Left lung (tissue), 4 donors: ENCODE measurements at regions not wholly inside any gene's neighbourhood (a gene's known extent, or its start where the extent isn't known, plus 50 kb on each side); places are given as distances from the start of the nearest gene placed in this dataset.
"Not testable (repeated sequence)": the region's sequence is repeated elsewhere in the genome, so short reads cannot be mapped to it uniquely, and the experiment has no call there.

ENCODE experiments used
- ATAC-seq: fragments of 200-7000 bp; cut with Tn5 transposase; one replicate; pipeline ENCODE4 v1.9.1; 2020; ENCODE audit warnings: moderate library complexity
- DNase-seq, 4 donors: peaks; one replicate each; pipeline ENCODE4 v3.0.0-alpha.2; 2013 to 2020
- H3K27ac ChIP-seq, 2 donors: fragments of 200-600 bp; sonication (generic) in 1 of 2; one replicate each; pipeline versions ENCODE4 v1.5.0 to v1.8.0; 2020 to 2021
- H3K27me3 ChIP-seq, 2 donors: fragments of 200-600 bp; sonication (generic) in 1 of 2; one replicate each; pipeline versions ENCODE4 v1.5.0 to v1.8.0; 2020 to 2021
- H3K36me3 ChIP-seq, 2 donors: fragments of 200-600 bp; sonication (generic) in 1 of 2; one replicate each; pipeline versions ENCODE4 v1.5.0 to v1.8.0; 2020 to 2021
- H3K4me1 ChIP-seq, 2 donors: fragments of 200-600 bp; one replicate each; pipeline ENCODE4 v1.8.0; 2021
- H3K4me3 ChIP-seq, 2 donors: fragments of 200-600 bp; sonication (generic) in 1 of 2; one replicate each; pipeline versions ENCODE4 v1.5.0 to v1.8.0; 2020 to 2021; ENCODE audit warnings: mild to moderate bottlenecking in 1 of 2
- H3K9me3 ChIP-seq, 2 donors: fragments of 200-600 bp; sonication (generic) in 1 of 2; one replicate each; pipeline versions ENCODE4 v1.5.0 to v1.8.0; 2020 to 2021
- intact Hi-C, 2 donors: fragments of 100-400 bp; cut with DNase I; formaldehyde crosslinking; loops; one replicate each; pipeline versions ENCODE4 v1.11.2 to v1.14.2; 2022
- TF ChIP-seq, protein P1 (sequence below), 2 donors: fragments of 200-600 bp; sonication (generic) in 1 of 2; IDR thresholded peaks; one replicate each; pipeline versions ENCODE4 v1.5.0 to v1.8.0; 2021; ENCODE audit warnings: antibody characterized with exemption in 2 of 2
- donor health status: DM: no; HTN: yes; CAD: no.
- donor health status: DM: no; HTN: no; CAD: no.

DNA sequence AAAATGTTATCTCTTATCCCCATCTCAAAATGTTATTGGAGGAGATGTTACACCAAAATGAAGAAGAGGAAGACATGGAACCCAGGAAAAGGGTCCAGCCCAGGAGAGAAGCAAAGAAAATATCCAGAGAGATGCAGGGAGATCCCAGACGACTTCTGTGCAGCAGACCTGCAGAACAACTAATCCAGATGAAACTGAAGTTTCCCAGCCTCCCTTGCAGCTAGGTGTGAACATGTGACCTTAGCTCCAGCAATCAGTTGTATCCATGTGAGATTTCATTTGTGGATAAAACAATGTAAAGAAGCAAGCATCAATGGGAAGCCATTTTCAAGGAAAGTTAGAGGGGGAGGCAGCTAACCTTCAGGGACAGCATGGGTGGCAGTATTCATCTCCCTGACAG is 55.8 kb upstream of the NANOS1 start:
- Histone ChIP-seq H3K4me1 (no peaks in the 10 kb centered on the region), H3K36me3 (no peaks in the 10 kb centered on the region), H3K27me3 (no peaks in the 10 kb centered on the region), H3K9me3 (peaks cover 0 to 12% of the 10 kb centered on the region in 2 donors), H3K27ac (no peak overlapping the region), H3K4me3 (no peak overlapping the region)
- DNase-seq: no peak
- ATAC-seq: no peak
- TF ChIP-seq, protein P1, sequence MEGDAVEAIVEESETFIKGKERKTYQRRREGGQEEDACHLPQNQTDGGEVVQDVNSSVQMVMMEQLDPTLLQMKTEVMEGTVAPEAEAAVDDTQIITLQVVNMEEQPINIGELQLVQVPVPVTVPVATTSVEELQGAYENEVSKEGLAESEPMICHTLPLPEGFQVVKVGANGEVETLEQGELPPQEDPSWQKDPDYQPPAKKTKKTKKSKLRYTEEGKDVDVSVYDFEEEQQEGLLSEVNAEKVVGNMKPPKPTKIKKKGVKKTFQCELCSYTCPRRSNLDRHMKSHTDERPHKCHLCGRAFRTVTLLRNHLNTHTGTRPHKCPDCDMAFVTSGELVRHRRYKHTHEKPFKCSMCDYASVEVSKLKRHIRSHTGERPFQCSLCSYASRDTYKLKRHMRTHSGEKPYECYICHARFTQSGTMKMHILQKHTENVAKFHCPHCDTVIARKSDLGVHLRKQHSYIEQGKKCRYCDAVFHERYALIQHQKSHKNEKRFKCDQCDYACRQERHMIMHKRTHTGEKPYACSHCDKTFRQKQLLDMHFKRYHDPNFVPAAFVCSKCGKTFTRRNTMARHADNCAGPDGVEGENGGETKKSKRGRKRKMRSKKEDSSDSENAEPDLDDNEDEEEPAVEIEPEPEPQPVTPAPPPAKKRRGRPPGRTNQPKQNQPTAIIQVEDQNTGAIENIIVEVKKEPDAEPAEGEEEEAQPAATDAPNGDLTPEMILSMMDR (IDR thresholded peaks at IDR 0.05): no peak
- intact Hi-C loops: no loop called here

DNA sequence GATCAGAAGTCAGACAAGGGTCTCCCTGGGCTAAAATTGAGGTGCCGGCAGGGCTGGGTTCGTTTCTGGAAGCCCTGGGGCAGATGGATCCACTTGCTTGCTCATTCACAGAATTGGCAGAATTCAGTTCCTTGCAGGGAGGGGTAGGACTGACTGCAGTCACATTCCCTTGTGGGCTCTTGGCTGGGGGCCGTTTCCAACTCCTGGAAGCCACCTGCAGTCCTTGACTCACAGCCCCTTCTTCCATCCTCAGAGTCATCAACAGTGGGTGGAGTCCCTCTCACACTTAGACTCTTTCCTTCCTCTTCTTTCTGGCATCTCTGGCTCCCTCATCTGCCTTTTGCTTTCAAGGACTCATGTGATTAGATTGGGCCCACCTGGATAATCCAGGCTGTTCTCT is 54.6 kb upstream of the NANOS1 start:
- H3K4me1 ChIP-seq: no peaks in the 10 kb centered on the region
- TF ChIP-seq, protein P1 (IDR thresholded peaks at IDR 0.05): no peak
- no peak overlapping the region for H3K4me3 ChIP-seq
- no peaks in the 10 kb centered on the region for H3K27me3 ChIP-seq
- no peak for DNase-seq
- peaks cover 0 to 12% of the 10 kb centered on the region in 2 donors for H3K9me3 ChIP-seq
- H3K27ac ChIP-seq: no peak overlapping the region
- no peaks in the 10 kb centered on the region for H3K36me3 ChIP-seq
- no peak for ATAC-seq
- intact Hi-C loops: no loop called here

DNA sequence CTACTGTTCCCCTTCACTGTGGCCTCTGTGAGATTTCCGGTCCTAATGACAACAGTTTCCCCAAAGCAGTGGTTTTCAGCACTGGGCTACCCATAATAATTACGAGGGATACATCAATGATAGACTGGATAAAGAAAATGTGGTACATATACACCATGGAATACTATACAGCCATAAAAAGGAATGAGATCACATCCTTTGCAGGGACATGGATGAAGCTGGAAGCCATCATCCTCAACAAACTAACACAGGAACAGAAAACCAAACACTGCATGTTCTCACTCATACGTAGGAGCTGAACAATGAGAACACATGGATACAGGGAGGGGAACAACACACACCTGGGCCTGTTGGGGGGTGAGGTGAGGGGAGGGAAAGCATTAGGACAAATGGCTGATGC is 53.3 kb upstream of the NANOS1 start:
- intact Hi-C loops, DNase-seq, ATAC-seq, H3K4me1 ChIP-seq, H3K27ac ChIP-seq, H3K27me3 ChIP-seq, H3K36me3 ChIP-seq, H3K4me3 ChIP-seq: not testable (repeated sequence)
- peaks cover 0 to 12% of the 10 kb centered on the region in 2 donors for H3K9me3 ChIP-seq

DNA sequence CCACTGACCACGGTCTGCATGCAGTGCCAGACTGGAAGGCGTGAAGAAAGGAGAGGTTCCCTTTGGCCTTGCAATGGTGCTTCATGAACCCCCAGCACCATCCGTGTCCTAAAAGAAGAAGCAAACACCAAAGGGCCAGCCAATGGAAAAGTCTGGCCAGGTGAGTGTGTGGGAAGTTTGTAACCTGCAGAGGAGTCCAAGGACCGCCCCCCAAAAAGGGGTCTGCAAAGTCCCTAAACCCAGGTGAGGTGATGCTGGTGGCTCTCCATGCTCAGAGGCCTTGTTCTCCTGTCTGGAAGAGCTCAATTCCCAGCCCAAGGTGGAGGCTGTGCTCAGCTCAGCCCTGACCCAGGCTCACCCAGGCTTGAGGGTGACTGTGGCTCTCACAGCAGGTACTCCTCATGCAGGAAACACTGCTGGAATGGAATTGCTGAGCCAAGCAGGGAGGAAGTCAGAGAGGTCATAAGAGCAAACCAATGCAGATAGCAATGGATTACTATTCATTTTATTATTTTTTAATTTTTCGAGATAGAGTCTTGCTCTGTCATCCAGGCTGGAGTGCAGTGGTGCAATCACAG is 52.4 kb upstream of the NANOS1 start:
- Histone ChIP-seq H3K27me3 (no peaks in the 10 kb centered on the region), H3K4me1 (no peaks in the 10 kb centered on the region), H3K4me3 (no peak overlapping the region), H3K36me3 (no peaks in the 10 kb centered on the region), H3K9me3 (peaks cover 0 to 12% of the 10 kb centered on the region in 2 donors), H3K27ac (no peak overlapping the region)
- TF ChIP-seq, protein P1 (IDR thresholded peaks at IDR 0.05): no peak
- intact Hi-C loops: no loop called here
- no peak for ATAC-seq
- DNase-seq: no peak

DNA sequence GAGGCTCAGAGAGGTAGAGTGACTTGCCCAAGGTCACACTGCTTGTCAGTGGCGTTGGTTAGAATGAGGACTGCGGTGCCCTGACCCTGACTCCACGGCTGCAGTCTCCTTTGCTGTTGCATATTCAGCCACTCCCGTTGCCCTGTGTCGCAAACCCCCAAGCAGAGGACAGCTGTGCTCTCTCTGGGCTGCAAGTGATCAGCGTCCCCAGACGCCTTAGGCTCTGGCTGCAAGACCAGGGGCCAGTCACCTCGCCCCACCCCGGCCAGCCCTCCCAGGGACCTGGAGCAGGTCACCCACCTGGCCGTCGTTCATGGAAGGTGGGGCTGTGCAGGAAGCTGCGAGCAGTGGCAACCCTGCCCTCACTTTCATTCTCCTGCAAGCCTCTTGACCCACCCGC is 51.7 kb upstream of the NANOS1 start:
- Histone ChIP-seq H3K27ac (no peak overlapping the region), H3K27me3 (no peaks in the 10 kb centered on the region), H3K36me3 (no peaks in the 10 kb centered on the region), H3K4me1 (no peaks in the 10 kb centered on the region), H3K4me3 (no peak overlapping the region), H3K9me3 (peaks cover 0 to 12% of the 10 kb centered on the region in 2 donors)
- DNase-seq (no peak), ATAC-seq (no peak)
- TF ChIP-seq, protein P1 (IDR thresholded peaks at IDR 0.05): no peak
- intact Hi-C loops: no loop called here
